MM.1S (cell line): ENCODE measurements at regions not wholly inside any gene's neighbourhood (a gene's known extent, or its start where the extent isn't known, plus 50 kb on each side); places are given as distances from the start of the nearest gene placed in this dataset.

ENCODE experiments used
- DNase-seq: peaks from one replicate; pipeline ENCODE4 v3.0.0-alpha.2; 2015
- H2AFZ ChIP-seq: fragments of 300-600 bp; sonication (generic); 2 replicates; pipeline ENCODE4 v1.6.0; 2016; ENCODE audit warnings: antibody characterized with exemption, low read length
- H3F3A ChIP-seq: fragments of 300-600 bp; sonication (generic); 2 replicates; pipeline ENCODE4 v1.6.1; 2016; ENCODE audit warnings: mild to moderate bottlenecking, antibody characterized with exemption, low read length, moderate library complexity, mixed read lengths; ENCODE audit not compliant: insufficient read depth
- H3K27ac ChIP-seq: fragments of 300-600 bp; sonication (generic); 2 replicates; pipeline ENCODE4 v1.5.1; 2016; ENCODE audit warnings: mild to moderate bottlenecking, low read length
- H3K27me3 ChIP-seq: fragments of 300-600 bp; sonication (generic); replicated peaks from 2 replicates; pipeline ENCODE4 v1.6.0; 2016; ENCODE audit warnings: low read length; ENCODE audit not compliant: insufficient read depth
- H3K36me3 ChIP-seq: fragments of 300-600 bp; sonication (generic); replicated peaks from 2 replicates; pipeline ENCODE4 v1.6.1; 2016; ENCODE audit warnings: mild to moderate bottlenecking, low read length, mixed read lengths; ENCODE audit not compliant: insufficient read depth
- H3K4me1 ChIP-seq: fragments of 300-600 bp; sonication (generic); 2 replicates; pipeline ENCODE4 v1.6.1; 2016; ENCODE audit warnings: low read length, mixed read lengths
- H3K4me2 ChIP-seq: fragments of 300-600 bp; sonication (generic); 2 replicates; pipeline ENCODE4 v1.6.0; 2016; ENCODE audit warnings: low read depth, low read length
- H3K4me3 ChIP-seq: fragments of 300-600 bp; sonication (generic); 2 replicates; pipeline ENCODE4 v1.5.1; 2016; ENCODE audit warnings: low read length, mixed read lengths
- H3K79me2 ChIP-seq: fragments of 300-600 bp; sonication (generic); 2 replicates; pipeline ENCODE4 v1.6.1; 2016; ENCODE audit warnings: mixed run types, low read length, mixed read lengths
- H3K9ac ChIP-seq: fragments of 300-600 bp; sonication (generic); 2 replicates; pipeline ENCODE4 v1.6.1; 2016; ENCODE audit warnings: low read length, mixed read lengths
- H3K9me2 ChIP-seq: fragments of 300-600 bp; sonication (generic); replicated peaks from 2 replicates; pipeline ENCODE4 v1.6.1; 2016; ENCODE audit warnings: mild to moderate bottlenecking, low read length, mixed read lengths; ENCODE audit not compliant: insufficient read depth
- H3K9me3 ChIP-seq: fragments of 300-600 bp; sonication (generic); replicated peaks from 2 replicates; pipeline ENCODE4 v1.6.1; 2016; ENCODE audit warnings: mild to moderate bottlenecking, low read length, mixed read lengths; ENCODE audit not compliant: insufficient read depth
- H4K20me1 ChIP-seq: fragments of 300-600 bp; sonication (generic); 2 replicates; pipeline ENCODE4 v1.6.1; 2016; ENCODE audit warnings: mild to moderate bottlenecking, low read length, moderate library complexity, mixed read lengths; ENCODE audit not compliant: insufficient read depth
- EZH2 ChIP-seq: fragments of 300-600 bp; sonication (generic); optimal IDR thresholded peaks from 2 replicates; pipeline ENCODE3; 2017; ENCODE audit warnings: low read depth, mild to moderate bottlenecking, antibody characterized with exemption, low read length, mixed read lengths
- EZH2phosphoT487 ChIP-seq: fragments of 300-600 bp; sonication (generic); IDR thresholded peaks from 2 replicates; pipeline ENCODE4 v1.6.1; 2018; ENCODE audit warnings: antibody characterized with exemption, low read length
- TF ChIP-seq, protein P1 (sequence below): fragments of 300-600 bp; sonication (generic); IDR thresholded peaks from 2 replicates; pipeline ENCODE4 v1.5.1; 2016; ENCODE audit warnings: antibody characterized with exemption, low read length, mixed read lengths

DNA sequence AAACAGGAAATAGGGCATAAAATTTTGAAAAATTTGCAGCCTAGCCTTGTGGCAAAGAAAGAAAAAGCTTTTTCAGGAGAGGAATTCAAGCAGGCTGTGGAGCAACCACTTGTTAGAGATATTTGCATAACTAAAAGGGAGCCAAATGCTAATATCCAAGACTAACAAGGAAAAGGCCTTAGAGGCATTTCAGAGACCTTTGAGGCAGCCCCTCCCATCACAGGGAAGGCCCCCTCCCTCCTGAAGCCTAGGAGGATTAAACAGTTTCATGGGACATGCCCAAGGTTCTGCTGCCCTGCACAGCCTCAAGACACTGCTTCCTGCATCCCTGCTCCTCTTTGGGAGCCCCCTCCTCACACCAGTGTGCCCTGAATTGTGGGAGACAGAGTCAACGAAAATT is 275.4 kb upstream of the SFRP2 start:
- Histone ChIP-seq H3K79me2 (no peaks in the 10 kb centered on the region), H3K36me3 (no peaks in the 10 kb centered on the region), H2AFZ (no peak overlapping the region), H3K4me1 (no peaks in the 10 kb centered on the region), H3K4me3 (no peak overlapping the region), H3K27me3 (no peaks in the 10 kb centered on the region), H3K4me2 (no peak overlapping the region), H3K27ac (no peak overlapping the region), H4K20me1 (no peaks in the 10 kb centered on the region), H3K9me2 (no peaks in the 10 kb centered on the region), H3F3A (no peaks in the 10 kb centered on the region), H3K9me3 (no peaks in the 10 kb centered on the region), H3K9ac (no peak overlapping the region)
- TF ChIP-seq EZH2 (no peak), EZH2phosphoT487 (no peak)
- TF ChIP-seq, protein P1, sequence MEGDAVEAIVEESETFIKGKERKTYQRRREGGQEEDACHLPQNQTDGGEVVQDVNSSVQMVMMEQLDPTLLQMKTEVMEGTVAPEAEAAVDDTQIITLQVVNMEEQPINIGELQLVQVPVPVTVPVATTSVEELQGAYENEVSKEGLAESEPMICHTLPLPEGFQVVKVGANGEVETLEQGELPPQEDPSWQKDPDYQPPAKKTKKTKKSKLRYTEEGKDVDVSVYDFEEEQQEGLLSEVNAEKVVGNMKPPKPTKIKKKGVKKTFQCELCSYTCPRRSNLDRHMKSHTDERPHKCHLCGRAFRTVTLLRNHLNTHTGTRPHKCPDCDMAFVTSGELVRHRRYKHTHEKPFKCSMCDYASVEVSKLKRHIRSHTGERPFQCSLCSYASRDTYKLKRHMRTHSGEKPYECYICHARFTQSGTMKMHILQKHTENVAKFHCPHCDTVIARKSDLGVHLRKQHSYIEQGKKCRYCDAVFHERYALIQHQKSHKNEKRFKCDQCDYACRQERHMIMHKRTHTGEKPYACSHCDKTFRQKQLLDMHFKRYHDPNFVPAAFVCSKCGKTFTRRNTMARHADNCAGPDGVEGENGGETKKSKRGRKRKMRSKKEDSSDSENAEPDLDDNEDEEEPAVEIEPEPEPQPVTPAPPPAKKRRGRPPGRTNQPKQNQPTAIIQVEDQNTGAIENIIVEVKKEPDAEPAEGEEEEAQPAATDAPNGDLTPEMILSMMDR = no peak
- no peak for DNase-seq

DNA sequence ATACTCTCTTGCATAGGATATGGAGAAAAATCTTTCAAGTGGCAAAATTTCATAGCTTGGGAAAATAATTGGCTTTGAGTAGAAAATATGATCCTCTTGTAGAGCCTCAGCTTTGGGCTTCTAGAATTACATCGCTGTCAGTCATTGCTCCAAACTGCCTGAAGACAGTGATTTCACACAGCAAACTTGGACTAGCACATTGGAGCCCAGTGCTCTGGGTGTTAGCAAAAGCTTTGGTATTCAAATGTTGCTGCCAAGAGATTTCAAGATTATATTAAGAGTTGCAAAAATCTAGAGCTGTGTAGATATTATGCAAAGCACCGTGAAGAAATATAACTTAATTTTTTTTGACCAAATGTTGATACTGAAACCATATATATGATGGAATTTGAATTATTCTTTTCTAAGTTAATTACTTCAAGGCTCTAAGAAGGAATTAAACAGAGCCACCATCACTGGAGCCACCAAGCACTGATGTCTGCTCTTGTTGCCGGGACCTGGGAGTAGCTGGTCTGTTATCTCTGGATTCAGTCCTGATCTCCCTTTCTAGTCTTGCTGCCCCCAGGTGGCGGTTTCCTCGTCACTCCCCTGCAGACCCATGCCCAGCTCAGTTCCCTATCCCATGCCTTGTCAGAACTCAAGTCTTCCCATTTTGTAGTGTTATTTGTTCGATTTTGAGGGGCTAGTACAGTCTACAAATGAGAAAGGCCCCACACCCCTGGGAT is 260.7 kb upstream of the SFRP2 start:
- Histone ChIP-seq H3K4me2 (no peak overlapping the region), H3F3A (no peaks in the 10 kb centered on the region), H3K27ac (no peak overlapping the region), H3K9ac (no peak overlapping the region), H2AFZ (no peak overlapping the region), H3K36me3 (no peaks in the 10 kb centered on the region), H3K27me3 (no peaks in the 10 kb centered on the region), H4K20me1 (no peaks in the 10 kb centered on the region), H3K79me2 (no peaks in the 10 kb centered on the region), H3K9me3 (no peaks in the 10 kb centered on the region), H3K9me2 (no peaks in the 10 kb centered on the region), H3K4me1 (no peaks in the 10 kb centered on the region), H3K4me3 (no peak overlapping the region)
- no peak for DNase-seq
- TF ChIP-seq EZH2 (no peak), EZH2phosphoT487 (no peak)
- TF ChIP-seq, protein P1 = no peak

- H2AFZ ChIP-seq = no peak overlapping the region
- TF ChIP-seq, protein P1 = no peak
- TF ChIP-seq EZH2phosphoT487 (no peak), EZH2 (no peak)
Observed at GRCh38 chr4:154047733-154048132, 258.9 kb upstream of the SFRP2 start.

More at GRCh38 chr4:154047733-154048132, 258.9 kb upstream of the SFRP2 start:
- no peaks in the 10 kb centered on the region for H3F3A ChIP-seq
- H3K36me3 ChIP-seq = no peaks in the 10 kb centered on the region
- H3K9ac ChIP-seq = no peak overlapping the region
- no peak for DNase-seq
- H3K4me1 ChIP-seq = no peaks in the 10 kb centered on the region
- H3K27ac ChIP-seq = no peak overlapping the region
- H3K9me2 ChIP-seq = no peaks in the 10 kb centered on the region
- H4K20me1 ChIP-seq = no peaks in the 10 kb centered on the region
- H3K27me3 ChIP-seq = no peaks in the 10 kb centered on the region
- no peak overlapping the region for H3K4me3 ChIP-seq
- H3K4me2 ChIP-seq = no peak overlapping the region
- H3K9me3 ChIP-seq = no peaks in the 10 kb centered on the region
- H3K79me2 ChIP-seq = no peaks in the 10 kb centered on the region
